Stimulated activated CD8-positive, alpha-beta memory T cell treated with anti-CD3 and anti-CD28 coated beads, Interleukin-7, amount 100 ng/mL, for 48 hours (primary cell): ENCODE measurements at regions not wholly inside any gene's neighbourhood (a gene's known extent, or its start where the extent isn't known, plus 50 kb on each side); places are given as distances from the start of the nearest gene placed in this dataset.
"Not testable (repeated sequence)": the region's sequence is repeated elsewhere in the genome, so short reads cannot be mapped to it uniquely, and the experiment has no call there.

Experiments used
- DNase-seq, 2 donors: peaks; one replicate each; pipeline ENCODE4 v3.0.0-alpha.2; 2020; ENCODE audit warnings: low read depth in 1 of 2; ENCODE audit errors: extremely low read depth in 1 of 2

GRCh38 chr3:176097027-176097426 lies 1100.3 kb downstream of the TBL1XR1 start:
- no peak for DNase-seq

DNA sequence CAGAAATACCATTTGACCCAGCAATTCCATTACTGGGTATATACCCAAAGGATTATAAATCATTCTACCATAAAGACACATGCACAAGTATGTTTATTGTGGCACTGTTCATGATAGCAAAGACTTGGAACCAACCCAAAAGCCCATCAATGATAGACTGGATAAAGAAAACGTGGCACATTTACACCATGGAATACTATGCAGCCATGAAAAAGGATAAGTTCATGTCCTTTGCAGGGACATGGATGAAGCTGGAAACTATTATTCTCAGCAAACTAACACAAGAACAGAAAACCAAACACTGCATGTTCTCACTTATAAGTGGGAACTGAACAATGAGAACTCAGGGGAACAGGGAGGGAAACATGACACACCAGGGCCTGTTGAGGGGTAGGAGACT lies 1103.4 kb downstream of the TBL1XR1 start:
- DNase-seq: not testable (repeated sequence)

DNA sequence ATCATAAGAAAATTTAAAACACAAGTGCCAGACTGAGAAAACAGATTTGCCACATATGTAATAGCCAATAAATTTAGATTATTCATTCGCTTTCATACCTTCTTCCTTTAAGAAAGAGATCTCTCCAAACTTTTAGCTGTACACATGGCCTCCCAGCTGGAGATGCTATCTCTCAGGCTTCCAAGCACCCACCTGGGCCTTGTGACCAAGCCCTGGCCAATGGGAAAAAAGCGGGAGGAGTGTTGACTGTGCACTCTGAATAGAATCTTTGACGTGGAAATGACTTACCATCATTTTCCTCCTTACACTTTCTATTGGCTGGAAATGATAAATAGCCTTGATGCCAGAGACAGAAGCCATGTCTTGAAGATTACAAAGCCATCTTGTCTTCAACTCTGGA lies 1106.6 kb downstream of the TBL1XR1 start:
- DNase-seq: no peak

- no peak for DNase-seq
Observed at GRCh38 chr3:176088962-176089383, 1108.3 kb downstream of the TBL1XR1 start.

DNA sequence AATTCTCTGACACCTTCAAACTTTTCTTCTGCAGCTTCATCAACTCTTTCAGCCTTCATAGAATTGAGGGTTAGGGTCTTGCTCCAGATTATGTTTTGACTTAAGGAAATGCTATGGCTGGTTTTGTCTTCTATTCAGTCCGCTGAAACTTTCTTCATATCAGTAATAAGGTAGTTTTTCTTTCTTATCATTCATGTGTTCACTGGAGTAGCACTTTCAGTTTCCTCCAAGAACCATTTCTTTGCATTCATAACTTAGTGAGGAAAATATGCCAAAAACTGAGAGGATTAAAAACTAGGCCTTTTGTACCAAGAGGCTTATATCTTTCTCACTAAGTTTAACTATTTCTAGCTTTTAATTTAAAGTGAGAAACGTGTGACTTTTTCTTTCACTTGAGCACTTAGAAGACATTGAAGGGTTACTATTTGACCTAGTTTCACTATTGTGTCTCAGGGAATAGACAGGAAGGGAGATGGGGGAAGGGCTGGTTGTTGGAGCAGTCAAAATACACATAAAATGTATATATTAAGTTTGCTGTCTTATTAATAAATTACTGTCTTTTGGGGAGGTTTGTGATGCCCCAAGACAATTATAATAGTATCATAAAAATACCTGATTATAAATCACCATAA lies 1110.1 kb downstream of the TBL1XR1 start:
- DNase-seq: no peak

DNA sequence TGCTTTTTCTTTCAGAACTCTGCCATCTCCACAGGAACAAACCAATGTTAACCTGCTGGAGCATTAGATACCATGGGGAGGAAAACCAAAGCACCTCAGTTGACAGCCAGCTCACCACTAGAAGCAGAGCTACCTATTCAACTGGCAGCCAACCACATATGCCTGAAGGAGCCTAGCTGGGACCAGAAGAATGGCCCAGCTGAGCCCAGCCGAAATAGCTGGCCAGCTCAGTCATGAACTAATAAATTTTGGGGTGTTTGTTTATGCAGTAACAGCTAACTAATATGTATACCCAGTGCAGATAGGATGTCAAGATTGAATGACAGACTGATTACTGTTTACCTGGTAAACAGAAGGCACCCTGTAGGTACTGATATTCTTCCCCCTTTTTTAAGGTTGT lies 1117.5 kb downstream of the TBL1XR1 start:
- DNase-seq: no peak

GRCh38 chr3:176078906-176079305 lies 1118.4 kb downstream of the TBL1XR1 start:
- DNase-seq: no peak

- DNase-seq: no peak
Observed at GRCh38 chr3:176075491-176075890, 1121.8 kb downstream of the TBL1XR1 start.

DNA sequence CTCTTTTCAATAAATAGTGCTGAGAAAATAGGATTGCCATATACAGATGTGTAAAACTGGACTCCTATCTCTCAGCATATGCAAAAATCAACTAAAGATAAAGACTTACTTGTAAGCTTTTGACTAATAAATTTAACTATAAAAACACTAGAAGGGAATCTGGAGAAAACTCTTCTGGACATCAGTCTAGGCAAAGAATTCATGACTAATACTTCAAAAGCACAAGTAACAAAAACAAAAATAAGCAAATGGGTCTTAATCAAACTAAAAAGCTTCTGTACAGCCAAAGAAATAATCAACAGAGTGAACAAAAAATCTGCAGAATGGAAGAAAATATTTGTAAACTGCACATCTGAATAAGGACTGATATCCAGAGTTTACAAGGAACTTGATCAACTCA lies 1122.2 kb downstream of the TBL1XR1 start:
- no peak for DNase-seq

DNA sequence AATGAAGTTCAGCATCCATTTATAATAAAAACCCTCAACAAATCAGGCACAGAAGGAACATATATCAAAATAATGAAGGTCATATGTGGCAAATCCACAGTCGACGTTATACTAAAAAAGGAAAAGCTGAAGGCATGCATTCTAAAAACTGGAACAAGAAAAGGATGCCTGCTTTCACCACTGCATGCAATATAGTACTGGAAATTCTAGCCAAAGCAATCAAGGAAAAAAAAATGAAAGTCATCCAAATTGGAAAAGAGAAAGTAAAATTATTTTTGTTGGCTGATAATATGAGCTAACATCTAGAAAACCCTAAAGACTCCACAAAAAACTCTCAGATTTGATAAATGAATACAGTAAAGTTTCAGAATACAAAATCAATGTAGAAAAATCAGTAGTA lies 1123.2 kb downstream of the TBL1XR1 start:
- DNase-seq: no peak

- no peak for DNase-seq
Observed at GRCh38 chr3:176071943-176072342, 1125.3 kb downstream of the TBL1XR1 start.

DNA sequence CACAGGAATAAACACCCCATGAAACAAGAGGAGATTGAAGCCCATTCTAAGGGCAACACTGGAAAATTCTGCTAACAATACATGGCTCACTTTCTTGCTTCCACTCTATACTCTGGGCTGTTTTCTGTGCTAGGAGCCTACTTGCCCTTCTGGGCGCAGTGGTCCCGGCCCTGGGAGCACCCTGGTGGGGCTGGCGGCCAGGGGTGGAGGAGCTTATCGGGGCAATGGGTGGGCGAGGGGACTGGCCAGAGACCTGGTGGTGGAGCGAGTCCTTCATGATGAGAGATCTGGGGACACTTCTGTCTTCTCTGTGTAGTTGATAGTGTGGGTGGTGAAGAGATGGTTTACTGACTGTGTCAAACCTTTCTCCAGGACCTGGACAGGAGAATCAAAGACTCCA lies 1128.5 kb downstream of the TBL1XR1 start:
- no peak for DNase-seq

DNA sequence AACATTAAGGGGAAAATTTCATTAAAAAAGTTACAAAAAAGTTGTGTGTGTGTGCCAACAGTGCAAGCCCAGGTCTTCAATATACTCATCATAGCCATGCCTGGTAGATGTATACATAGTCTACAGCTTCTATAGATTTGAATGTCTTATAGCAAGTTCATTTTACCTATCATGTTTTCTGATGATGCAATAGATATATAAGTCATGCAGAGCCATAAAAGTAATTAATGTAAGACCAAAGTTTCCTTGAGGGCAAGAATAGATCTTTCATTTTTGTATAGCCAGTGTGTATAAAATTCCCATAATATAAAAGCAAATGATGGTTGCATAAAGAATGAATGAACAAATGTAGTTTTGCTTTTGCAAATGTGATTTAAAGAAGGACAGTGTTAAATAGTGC lies 1138.4 kb downstream of the TBL1XR1 start:
- DNase-seq: no peak

GRCh38 chr3:176055836-176056235 lies 1141.4 kb downstream of the TBL1XR1 start:
- no peak for DNase-seq

GRCh38 chr3:176051766-176052165 lies 1145.5 kb downstream of the TBL1XR1 start:
- no peak for DNase-seq

- DNase-seq: no peak
Observed at GRCh38 chr3:176046703-176047102, 1150.6 kb downstream of the TBL1XR1 start.

DNA sequence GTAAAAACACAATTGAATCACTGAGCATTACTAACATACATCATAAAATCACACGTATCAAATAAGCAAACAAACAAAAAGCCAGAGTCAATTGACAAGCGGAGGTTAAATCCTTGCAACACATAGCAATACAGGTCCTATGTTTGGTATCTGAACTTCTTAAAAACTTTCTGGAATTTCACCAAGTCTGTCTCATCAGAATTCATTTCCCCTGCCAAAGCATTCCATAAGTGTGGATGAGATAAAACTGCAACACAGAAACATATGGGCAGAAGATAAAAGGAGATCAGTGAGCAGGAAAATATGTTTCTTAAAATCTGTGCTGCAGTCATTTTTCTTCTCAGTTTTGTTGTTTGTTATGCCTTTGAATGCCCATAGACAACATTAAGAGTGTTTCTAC lies 1155.5 kb downstream of the TBL1XR1 start:
- DNase-seq: no peak

DNA sequence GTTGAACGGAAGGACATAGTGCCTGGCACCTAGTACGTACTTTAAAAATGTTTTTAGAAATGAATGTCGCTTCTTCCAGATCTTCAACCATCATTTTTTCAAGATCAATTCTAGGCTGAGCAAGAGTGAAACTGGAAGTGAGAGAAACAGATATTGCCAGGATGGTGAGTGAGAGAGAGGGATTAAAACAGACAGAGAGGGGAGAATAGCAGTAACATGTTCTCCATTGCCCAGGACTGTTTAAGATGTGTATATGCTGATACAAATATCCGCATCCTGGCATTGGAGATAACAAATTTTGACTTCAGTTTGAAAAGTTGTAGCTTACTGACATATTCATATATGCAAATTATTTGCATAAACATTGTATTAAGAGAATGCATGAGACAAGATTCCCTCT lies 1156.1 kb downstream of the TBL1XR1 start:
- no peak for DNase-seq

DNA sequence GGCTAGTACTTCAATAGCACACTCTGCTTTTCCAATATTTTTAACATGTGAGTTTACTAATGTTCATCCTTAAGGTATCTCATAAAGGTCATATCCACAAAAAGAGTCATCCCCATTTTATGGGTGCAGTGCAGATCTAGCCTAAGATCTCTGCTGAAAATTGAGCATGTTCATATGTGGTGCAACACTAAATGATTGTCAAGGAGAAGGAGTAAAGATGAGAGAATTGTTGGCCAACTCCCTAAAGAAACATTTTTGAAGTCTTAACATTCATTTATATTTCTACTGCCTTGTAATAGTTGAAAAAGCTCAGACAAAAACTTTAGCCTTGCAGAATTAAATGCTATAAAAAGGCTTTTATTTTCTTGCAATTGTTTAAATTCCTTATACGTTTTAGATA lies 1159.6 kb downstream of the TBL1XR1 start:
- DNase-seq: no peak

DNA sequence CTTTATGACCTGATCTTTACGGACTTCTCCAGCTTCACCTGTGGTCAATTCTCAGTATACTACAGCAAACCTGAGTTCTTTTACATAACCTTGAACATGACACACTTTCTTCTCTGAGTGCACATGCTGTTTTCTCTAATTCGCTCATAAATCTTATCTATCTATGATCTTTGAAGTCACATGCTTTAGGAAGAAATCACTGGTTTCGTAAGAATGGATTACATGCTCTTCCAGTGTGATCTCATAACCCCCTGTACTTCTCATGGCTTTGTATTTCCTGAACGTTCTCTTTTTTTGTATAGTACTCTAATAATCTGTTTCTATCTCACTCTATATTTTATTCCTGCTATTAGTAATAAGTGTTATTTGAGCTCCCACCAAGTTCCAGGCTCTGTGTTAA lies 1165.2 kb downstream of the TBL1XR1 start:
- no peak for DNase-seq

- DNase-seq: not testable (repeated sequence)
Observed at GRCh38 chr3:176016203-176016602, 1157.1 kb downstream of the NAALADL2 start.

DNA sequence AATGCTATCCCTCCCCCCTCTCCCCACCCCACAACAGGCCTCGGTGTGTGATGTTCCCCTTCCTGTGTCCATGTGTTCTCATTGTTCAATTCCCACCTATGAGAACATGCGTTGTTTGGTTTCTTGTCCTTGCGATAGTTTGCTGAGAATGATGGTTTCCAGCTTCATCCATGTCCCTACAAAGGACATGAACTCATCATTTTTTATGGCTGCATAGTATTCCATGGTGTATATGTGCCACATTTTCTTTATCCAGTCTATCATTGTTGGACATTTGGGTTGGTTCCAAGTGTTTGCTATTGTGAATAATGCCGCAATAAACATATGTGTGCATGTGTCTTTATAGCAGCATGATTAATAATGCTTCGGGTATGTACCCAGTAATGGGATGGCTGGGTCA lies 1156.1 kb downstream of the NAALADL2 start:
- not testable (repeated sequence) for DNase-seq

DNA sequence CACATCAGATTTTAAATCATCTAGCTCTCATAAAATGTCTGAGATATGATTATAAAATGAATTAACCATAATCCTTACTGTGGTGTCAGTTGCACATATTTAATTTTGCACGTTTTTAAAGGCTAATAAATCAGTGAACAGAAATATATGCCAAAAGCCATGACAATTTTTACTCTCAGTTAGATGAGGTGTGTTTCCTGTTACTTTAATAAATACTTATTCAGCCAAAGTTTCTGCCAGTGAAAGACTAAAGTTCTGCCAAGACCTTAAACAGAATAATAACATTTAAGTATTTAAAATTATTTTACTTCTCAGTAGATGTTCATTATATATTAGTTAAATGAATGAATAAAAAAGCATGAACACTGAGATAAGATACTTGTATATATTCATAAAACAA lies 1150.1 kb downstream of the NAALADL2 start:
- DNase-seq: no peak
